ENCODE measurements at regions not wholly inside any gene's neighbourhood (a gene's known extent, or its start where the extent isn't known, plus 50 kb on each side); places are given as distances from the start of the nearest gene placed in this dataset.

GRCh38 chr2:147346142-147346541, 498.7 kb upstream of the ACVR2A start (continued):
- TF ChIP-seq ZNF462 (CRISPR knock-in tag; IDR thresholded peaks at IDR 0.05) (no peak), POLR2AphosphoS5 (IDR thresholded peaks at IDR 0.05; ENCODE audit: low read depth) (no peak), JUNB (IDR thresholded peaks at IDR 0.05; ENCODE audit: unreplicated experiment) (no peak), EZH2 (IDR thresholded peaks at IDR 0.05; ENCODE audit: low read depth, unreplicated experiment) (no peak), ZNF114 (CRISPR knock-in tag; IDR thresholded peaks at IDR 0.05) (no peak)
- TF ChIP-seq, protein P1, sequence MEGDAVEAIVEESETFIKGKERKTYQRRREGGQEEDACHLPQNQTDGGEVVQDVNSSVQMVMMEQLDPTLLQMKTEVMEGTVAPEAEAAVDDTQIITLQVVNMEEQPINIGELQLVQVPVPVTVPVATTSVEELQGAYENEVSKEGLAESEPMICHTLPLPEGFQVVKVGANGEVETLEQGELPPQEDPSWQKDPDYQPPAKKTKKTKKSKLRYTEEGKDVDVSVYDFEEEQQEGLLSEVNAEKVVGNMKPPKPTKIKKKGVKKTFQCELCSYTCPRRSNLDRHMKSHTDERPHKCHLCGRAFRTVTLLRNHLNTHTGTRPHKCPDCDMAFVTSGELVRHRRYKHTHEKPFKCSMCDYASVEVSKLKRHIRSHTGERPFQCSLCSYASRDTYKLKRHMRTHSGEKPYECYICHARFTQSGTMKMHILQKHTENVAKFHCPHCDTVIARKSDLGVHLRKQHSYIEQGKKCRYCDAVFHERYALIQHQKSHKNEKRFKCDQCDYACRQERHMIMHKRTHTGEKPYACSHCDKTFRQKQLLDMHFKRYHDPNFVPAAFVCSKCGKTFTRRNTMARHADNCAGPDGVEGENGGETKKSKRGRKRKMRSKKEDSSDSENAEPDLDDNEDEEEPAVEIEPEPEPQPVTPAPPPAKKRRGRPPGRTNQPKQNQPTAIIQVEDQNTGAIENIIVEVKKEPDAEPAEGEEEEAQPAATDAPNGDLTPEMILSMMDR (conservative IDR thresholded peaks at IDR 0.05; ENCODE audit: low read depth in 2 of 2) = no peak

DNA sequence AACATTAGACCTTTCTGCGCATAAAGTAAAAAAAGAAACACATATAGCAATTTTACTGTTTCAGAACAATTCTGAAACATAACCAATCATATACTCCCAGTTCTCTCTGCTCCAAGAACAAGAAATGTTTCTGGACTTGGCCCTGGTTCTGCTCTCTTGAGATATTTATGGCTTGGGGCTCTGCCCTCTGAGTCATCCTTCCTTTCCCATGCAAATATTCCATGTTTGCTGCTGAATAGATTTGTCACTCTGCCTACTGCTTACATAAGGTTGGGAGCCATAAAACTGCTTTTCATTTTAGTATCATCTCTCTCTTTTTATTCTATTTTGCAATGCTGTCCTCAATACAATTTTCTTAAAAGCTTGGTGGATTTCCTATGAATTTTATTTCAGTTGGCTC, 499.6 kb upstream of the ACVR2A start:
- H3K27ac Mint-ChIP-seq = no peak overlapping the region
- Histone ChIP-seq H3K4me2 (no peak overlapping the region), H3K27ac (ENCODE audit: low read depth) (no peak overlapping the region), H3F3A (replicated peaks; ENCODE audit: low read depth) (no peaks in the 10 kb centered on the region), H4K20me1 (replicated peaks; ENCODE audit: insufficient read depth) (no peaks in the 10 kb centered on the region), H3K4me3 (no peak overlapping the region), H3K27me3 (ENCODE audit: insufficient read depth) (no peaks in the 10 kb centered on the region), H3K4me1 (ENCODE audit: insufficient read depth) (no peaks in the 10 kb centered on the region), H3K79me2 (replicated peaks; ENCODE audit: insufficient read depth) (no peaks in the 10 kb centered on the region), H3K9me2 (ENCODE audit: insufficient read depth) (no peaks in the 10 kb centered on the region; the same call in 1 of the 2 replicates), H3K36me3 (ENCODE audit: insufficient read depth) (no peaks in the 10 kb centered on the region), H2AFZ (no peak overlapping the region)
- ATAC-seq (no peak), DNase-seq (ENCODE audit: low spot score) (no peak)
- peaks cover 17% of the 10 kb centered on the region; the same call in 2 of the 3 replicates for H3K36me3 Mint-ChIP-seq (ENCODE audit: low read depth)
- no peaks in the 10 kb centered on the region for H3K4me1 Mint-ChIP-seq
- peaks cover 22% of the 10 kb centered on the region for H3K9me3 Mint-ChIP-seq
- no peak overlapping the region for H3K4me3 Mint-ChIP-seq
- peaks cover 2% of the 10 kb centered on the region for H3K27me3 Mint-ChIP-seq (ENCODE audit: insufficient read depth, low read depth, poor library complexity)
- TF ChIP-seq REST (IDR thresholded peaks at IDR 0.05; ENCODE audit: unreplicated experiment) (no peak), STAT1 (IDR thresholded peaks at IDR 0.05; ENCODE audit: unreplicated experiment) (no peak), JUNB (IDR thresholded peaks at IDR 0.05; ENCODE audit: unreplicated experiment) (no peak), ZNF331 (CRISPR knock-in tag; IDR thresholded peaks at IDR 0.05; ENCODE audit: low read depth) (no peak), EZH2 (IDR thresholded peaks at IDR 0.05; ENCODE audit: low read depth, unreplicated experiment) (no peak)
- TF ChIP-seq, protein P1 (conservative IDR thresholded peaks at IDR 0.05; ENCODE audit: low read depth in 2 of 2) = no peak

Data from GM23338 (cell line).